IMR-90 (cell line): ENCODE measurements at regions not wholly inside any gene's neighbourhood (a gene's known extent, or its start where the extent isn't known, plus 50 kb on each side); places are given as distances from the start of the nearest gene placed in this dataset.

Source experiments
- ATAC-seq: fragments of 200-7000 bp; cut with Tn5 transposase; 2 replicates; pipeline ENCODE4 v1.9.1; 2020; ENCODE audit warnings: low read depth, mild to moderate bottlenecking, moderate library complexity
- BruUV-seq: library from RNA; stranded (reverse); fragments of 400-500 nt; replicated peaks from 2 replicates; lab custom pipeline; 2021; lab: Mats Ljungman, UMichigan
- CTCF ChIA-PET: fragments of 300-600 bp; formaldehyde crosslinking; extraction: SDS; loops from one replicate; lab custom pipeline; 2021; ENCODE audit warnings: antibody characterized with exemption; lab: Yijun Ruan, JAX
- POLR2A ChIA-PET: fragments of 300-600 bp; sonication (Branson Sonifier 250); formaldehyde crosslinking; loops from one replicate; lab custom pipeline; 2022; ENCODE audit warnings: antibody characterized with exemption; ENCODE audit not compliant: unreplicated experiment; lab: Charles Lee
- DNase-seq: peaks from one replicate; pipeline ENCODE4 v3.0.0; 2013
- H2AFZ ChIP-seq: replicated peaks from 2 replicates; pipeline ENCODE3; 2013; ENCODE audit warnings: low read length, mild to moderate bottlenecking; ENCODE audit not compliant: poor library complexity
- H2AK5ac ChIP-seq: 2 replicates; pipeline ENCODE4 v1.6.1; 2013; ENCODE audit warnings: low read depth, low read length, inconsistent platforms
- H2AK9ac ChIP-seq: replicated peaks from 2 replicates; pipeline ENCODE3; 2013; ENCODE audit warnings: mild to moderate bottlenecking, low read depth, low read length, moderate library complexity; ENCODE audit not compliant: poor library complexity
- H2BK120ac ChIP-seq: 2 replicates; pipeline ENCODE4 v1.6.1; 2013; ENCODE audit warnings: low read depth, low read length, inconsistent platforms
- H2BK15ac ChIP-seq: 3 replicates; pipeline ENCODE4 v1.6.1; 2013; ENCODE audit warnings: low read depth, low read length, inconsistent platforms
- H2BK20ac ChIP-seq: 2 replicates; pipeline ENCODE4 v1.6.1; 2013; ENCODE audit warnings: low read depth, mild to moderate bottlenecking, inconsistent platforms, low read length, moderate library complexity
- H2BK5ac ChIP-seq: 2 replicates; pipeline ENCODE4 v1.6.1; 2013; ENCODE audit warnings: mild to moderate bottlenecking, low read depth, low read length, inconsistent platforms; ENCODE audit not compliant: poor library complexity, severe bottlenecking
- H3K14ac ChIP-seq: replicated peaks from 2 replicates; pipeline ENCODE4 v1.6.1; 2013; ENCODE audit warnings: low read depth, low read length, inconsistent platforms
- H3K18ac ChIP-seq: 2 replicates; pipeline ENCODE4 v1.6.1; 2013; ENCODE audit warnings: low read depth, low read length, control low read depth
- H3K23ac ChIP-seq: 2 replicates; pipeline ENCODE4 v1.6.1; 2013; ENCODE audit warnings: low read depth, low read length, inconsistent platforms
- H3K27ac ChIP-seq: 2 replicates; pipeline ENCODE4 v1.5.1; 2013; ENCODE audit warnings: mild to moderate bottlenecking, control low read depth, low read length; ENCODE audit not compliant: insufficient read depth
- H3K27me3 ChIP-seq: 2 replicates; pipeline ENCODE4 v1.6.1; 2013; ENCODE audit warnings: low read length; ENCODE audit not compliant: control insufficient read depth, insufficient read depth
- H3K36me3 ChIP-seq: 2 replicates; pipeline ENCODE4 v1.6.1; 2013; ENCODE audit warnings: low read length, mixed read lengths; ENCODE audit not compliant: control insufficient read depth, insufficient read depth
- H3K4ac ChIP-seq: 2 replicates; pipeline ENCODE4 v1.6.1; 2013; ENCODE audit warnings: low read depth, low read length, inconsistent platforms
- H3K4me1 ChIP-seq: 2 replicates; pipeline ENCODE4 v1.6.1; 2013; ENCODE audit warnings: low read length, mixed read lengths; ENCODE audit not compliant: control insufficient read depth, insufficient read depth
- H3K4me2 ChIP-seq: 2 replicates; pipeline ENCODE4 v1.6.1; 2013; ENCODE audit warnings: low read depth, mild to moderate bottlenecking, control low read depth, low read length, moderate library complexity
- H3K4me3 ChIP-seq: 2 replicates; pipeline ENCODE4 v1.5.1; 2013; ENCODE audit warnings: low read depth, mild to moderate bottlenecking, control low read depth, low read length, moderate library complexity; ENCODE audit not compliant: insufficient read depth
- H3K56ac ChIP-seq: 2 replicates; pipeline ENCODE4 v1.6.1; 2013; ENCODE audit warnings: low read length, inconsistent platforms; ENCODE audit not compliant: insufficient read depth; ENCODE audit errors: extremely low read depth
- H3K79me1 ChIP-seq, 2 experiments: 2 replicates each; pipeline ENCODE4 v1.6.1; 2013; ENCODE audit warnings: low read length in 2 of 2, inconsistent platforms in 1 of 2, low read depth in 1 of 2
- H3K9ac ChIP-seq: 2 replicates; pipeline ENCODE4 v1.6.1; 2013; ENCODE audit warnings: low read depth, low read length, control low read depth
- H3K9me1 ChIP-seq: 2 replicates; pipeline ENCODE4 v1.6.1; 2013; ENCODE audit warnings: low read length, inconsistent platforms; ENCODE audit not compliant: insufficient read depth
- H3K9me3 ChIP-seq: 2 replicates; pipeline ENCODE4 v1.6.1; 2013; ENCODE audit warnings: low read length; ENCODE audit not compliant: control insufficient read depth, insufficient read depth
- H4K20me1 ChIP-seq: 2 replicates; pipeline ENCODE4 v1.6.1; 2013; ENCODE audit warnings: low read length, inconsistent platforms; ENCODE audit not compliant: insufficient read depth
- H4K5ac ChIP-seq: 2 replicates; pipeline ENCODE4 v1.6.1; 2013; ENCODE audit warnings: mild to moderate bottlenecking, low read depth, low read length, control low read depth
- H4K8ac ChIP-seq, 2 experiments: 2 replicates each; pipeline ENCODE4 v1.6.1; 2013; ENCODE audit warnings: low read depth in 2 of 2, low read length in 2 of 2, control low read depth in 1 of 2, inconsistent platforms in 1 of 2
- H4K91ac ChIP-seq: 2 replicates; pipeline ENCODE4 v1.6.1; 2013; ENCODE audit warnings: low read depth, low read length, inconsistent platforms; ENCODE audit not compliant: insufficient read depth
- BHLHE40 ChIP-seq: fragments of 150-350 bp; IDR thresholded peaks from 2 replicates; pipeline ENCODE4 v1.6.1; 2016; ENCODE audit warnings: mild to moderate bottlenecking, low read depth, low read length
- CEBPB ChIP-seq: IDR thresholded peaks from 2 replicates; pipeline ENCODE4 v1.6.1; 2012; ENCODE audit warnings: low read depth, low read length, improper control_type of control experiment
- CHD1 ChIP-seq: IDR thresholded peaks from 2 replicates; pipeline ENCODE4 v1.6.1; 2012; ENCODE audit warnings: low read depth, low read length, improper control_type of control experiment
- FOS ChIP-seq: fragments of 150-350 bp; IDR thresholded peaks from 2 replicates; pipeline ENCODE4 v1.6.1; 2016; ENCODE audit warnings: low read depth, low read length
- MAFK ChIP-seq: IDR thresholded peaks from 2 replicates; pipeline ENCODE4 v1.6.1; 2012; ENCODE audit warnings: low read depth, low read length, improper control_type of control experiment
- MAZ ChIP-seq: IDR thresholded peaks from 2 replicates; pipeline ENCODE4 v1.6.1; 2012; ENCODE audit warnings: low read depth, mild to moderate bottlenecking, low read length, improper control_type of control experiment, moderate library complexity, borderline replicate concordance
- MXI1 ChIP-seq: IDR thresholded peaks from 2 replicates; pipeline ENCODE4 v1.6.1; 2012; ENCODE audit warnings: low read depth, mild to moderate bottlenecking, low read length, moderate library complexity, borderline replicate concordance
- NFE2L2 ChIP-seq: fragments of 150-350 bp; IDR thresholded peaks from 2 replicates; pipeline ENCODE4 v1.6.1; 2016; ENCODE audit warnings: low read depth, mild to moderate bottlenecking, low read length
- POLR2A ChIP-seq: IDR thresholded peaks from 2 replicates; pipeline ENCODE4 v1.6.1; 2012; ENCODE audit warnings: mild to moderate bottlenecking, low read depth, low read length
- RAD21 ChIP-seq: IDR thresholded peaks from 2 replicates; pipeline ENCODE4 v1.6.1; 2012; ENCODE audit warnings: low read length, improper control_type of control experiment
- RCOR1 ChIP-seq: IDR thresholded peaks from 2 replicates; pipeline ENCODE4 v1.6.1; 2012; ENCODE audit warnings: mild to moderate bottlenecking, low read length, improper control_type of control experiment; ENCODE audit not compliant: insufficient replicate concordance
- RFX5 ChIP-seq: IDR thresholded peaks from 2 replicates; pipeline ENCODE4 v1.8.0; 2012; ENCODE audit warnings: low read depth, mild to moderate bottlenecking, low read length, moderate library complexity
- SMC3 ChIP-seq: fragments of 150-350 bp; IDR thresholded peaks from 2 replicates; pipeline ENCODE4 v1.6.1; 2016; ENCODE audit warnings: low read depth, mild to moderate bottlenecking, antibody characterized with exemption, low read length, moderate library complexity
- whole genome bisulfite sequencing, 2 experiments: methylation state at CpG; one replicate each; pipeline versions ENCODE4 v1.1.5 to v1.1.7; 2013; ENCODE audit warnings: missing lambda C conversion rate in 2 of 2; ENCODE audit not compliant: insufficient read length in 1 of 2; ENCODE audit errors: extremely low coverage in 2 of 2; 5-methylcytosine and 5-hydroxymethylcytosine counted together
- dilution Hi-C: fragments of 300-500 bp; cut with HindIII; formaldehyde crosslinking; loops from one replicate; pipeline ENCODE4 v1.14.3; 2018; ENCODE audit warnings: low sequenced_read_pairs; ENCODE audit not compliant: unreplicated experiment
- in situ Hi-C: fragments of 300-500 bp; cut with MboI; formaldehyde crosslinking; loops from 3 replicates; pipeline ENCODE4 v1.14.3; 2019; ENCODE audit warnings: low sequenced_read_pairs, inconsistent platforms, mixed read lengths
- intact Hi-C: fragments of 100-400 bp; cut with micrococcal nuclease; formaldehyde crosslinking; loops from 2 replicates; pipeline ENCODE4 v1.10.0; 2022
- TF ChIP-seq, protein P1 (sequence below): fragments of 150-350 bp; IDR thresholded peaks from 2 replicates; pipeline ENCODE4 v1.6.1; 2016; ENCODE audit warnings: low read depth, mild to moderate bottlenecking, low read length, moderate library complexity, borderline replicate concordance
- TF ChIP-seq, protein P2 (sequence below): conservative IDR thresholded peaks from 2 replicates; pipeline ENCODE4 v1.5.1; 2012; ENCODE audit warnings: mild to moderate bottlenecking, low read depth, low read length, improper control_type of control experiment
- TF ChIP-seq, protein P3 (sequence below): fragments of 150-350 bp; IDR thresholded peaks from 2 replicates; pipeline ENCODE4 v1.6.1; 2017; ENCODE audit warnings: mild to moderate bottlenecking, antibody characterized with exemption, low read length, low read depth

DNA sequence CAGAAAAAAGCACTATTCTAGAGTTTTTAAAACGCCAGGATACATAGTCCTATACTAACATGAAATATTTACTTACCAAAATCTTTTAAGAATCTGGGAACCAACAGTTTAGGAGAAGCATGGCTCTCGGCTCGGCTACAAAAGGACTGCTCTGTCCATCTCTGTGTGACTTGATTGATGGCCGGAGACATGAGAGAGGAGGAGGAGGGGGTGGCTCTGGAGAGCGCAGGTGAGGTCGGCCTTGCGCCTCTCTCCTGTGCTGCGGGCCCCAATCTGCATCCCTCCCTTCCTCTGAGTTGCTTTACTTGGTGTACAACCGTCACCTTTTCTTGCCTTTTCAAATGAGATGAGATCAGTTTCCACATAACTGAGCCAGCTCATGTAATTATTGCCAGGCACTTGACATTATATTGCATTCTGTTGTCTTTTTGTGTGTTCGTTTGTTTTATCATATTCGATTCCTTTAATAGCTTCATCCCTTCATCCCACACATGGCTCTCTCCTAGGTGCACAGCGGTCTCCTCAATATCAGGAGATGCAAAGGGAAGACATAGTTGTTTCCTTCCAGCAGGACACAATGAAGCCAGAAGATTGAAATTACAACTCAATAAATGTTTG, 87.8 kb upstream of the KLF6 start:
- H2BK5ac ChIP-seq: no peak overlapping the region
- H3K9ac ChIP-seq: no peak overlapping the region
- TF ChIP-seq, protein P1, sequence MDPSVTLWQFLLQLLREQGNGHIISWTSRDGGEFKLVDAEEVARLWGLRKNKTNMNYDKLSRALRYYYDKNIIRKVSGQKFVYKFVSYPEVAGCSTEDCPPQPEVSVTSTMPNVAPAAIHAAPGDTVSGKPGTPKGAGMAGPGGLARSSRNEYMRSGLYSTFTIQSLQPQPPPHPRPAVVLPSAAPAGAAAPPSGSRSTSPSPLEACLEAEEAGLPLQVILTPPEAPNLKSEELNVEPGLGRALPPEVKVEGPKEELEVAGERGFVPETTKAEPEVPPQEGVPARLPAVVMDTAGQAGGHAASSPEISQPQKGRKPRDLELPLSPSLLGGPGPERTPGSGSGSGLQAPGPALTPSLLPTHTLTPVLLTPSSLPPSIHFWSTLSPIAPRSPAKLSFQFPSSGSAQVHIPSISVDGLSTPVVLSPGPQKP: no peak
- no peak for TF ChIP-seq MAFK
- no peak for TF ChIP-seq POLR2A
- TF ChIP-seq BHLHE40: no peak
- no peak for TF ChIP-seq MXI1
- TF ChIP-seq RAD21: no peak
- TF ChIP-seq MAZ: no peak
- TF ChIP-seq RCOR1: no peak
- TF ChIP-seq NFE2L2: no peak
- TF ChIP-seq RFX5: no peak
- TF ChIP-seq, protein P2, sequence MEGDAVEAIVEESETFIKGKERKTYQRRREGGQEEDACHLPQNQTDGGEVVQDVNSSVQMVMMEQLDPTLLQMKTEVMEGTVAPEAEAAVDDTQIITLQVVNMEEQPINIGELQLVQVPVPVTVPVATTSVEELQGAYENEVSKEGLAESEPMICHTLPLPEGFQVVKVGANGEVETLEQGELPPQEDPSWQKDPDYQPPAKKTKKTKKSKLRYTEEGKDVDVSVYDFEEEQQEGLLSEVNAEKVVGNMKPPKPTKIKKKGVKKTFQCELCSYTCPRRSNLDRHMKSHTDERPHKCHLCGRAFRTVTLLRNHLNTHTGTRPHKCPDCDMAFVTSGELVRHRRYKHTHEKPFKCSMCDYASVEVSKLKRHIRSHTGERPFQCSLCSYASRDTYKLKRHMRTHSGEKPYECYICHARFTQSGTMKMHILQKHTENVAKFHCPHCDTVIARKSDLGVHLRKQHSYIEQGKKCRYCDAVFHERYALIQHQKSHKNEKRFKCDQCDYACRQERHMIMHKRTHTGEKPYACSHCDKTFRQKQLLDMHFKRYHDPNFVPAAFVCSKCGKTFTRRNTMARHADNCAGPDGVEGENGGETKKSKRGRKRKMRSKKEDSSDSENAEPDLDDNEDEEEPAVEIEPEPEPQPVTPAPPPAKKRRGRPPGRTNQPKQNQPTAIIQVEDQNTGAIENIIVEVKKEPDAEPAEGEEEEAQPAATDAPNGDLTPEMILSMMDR: no peak
- no peak for TF ChIP-seq SMC3
- no peak for TF ChIP-seq CEBPB
- no peak for TF ChIP-seq FOS
- TF ChIP-seq, protein P3, sequence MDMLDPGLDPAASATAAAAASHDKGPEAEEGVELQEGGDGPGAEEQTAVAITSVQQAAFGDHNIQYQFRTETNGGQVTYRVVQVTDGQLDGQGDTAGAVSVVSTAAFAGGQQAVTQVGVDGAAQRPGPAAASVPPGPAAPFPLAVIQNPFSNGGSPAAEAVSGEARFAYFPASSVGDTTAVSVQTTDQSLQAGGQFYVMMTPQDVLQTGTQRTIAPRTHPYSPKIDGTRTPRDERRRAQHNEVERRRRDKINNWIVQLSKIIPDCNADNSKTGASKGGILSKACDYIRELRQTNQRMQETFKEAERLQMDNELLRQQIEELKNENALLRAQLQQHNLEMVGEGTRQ: no peak
- TF ChIP-seq CHD1: no peak
- no peak overlapping the region for H2BK15ac ChIP-seq
- H3K27me3 ChIP-seq: no peaks in the 10 kb centered on the region
- H3K4me2 ChIP-seq: no peak overlapping the region
- no peak overlapping the region for H4K91ac ChIP-seq
- intact Hi-C loops (no loop called here), in situ Hi-C loops (no loop called here), dilution Hi-C loops (no loop called here)
- H3K27ac ChIP-seq: no peak overlapping the region
- ATAC-seq (no peak), DNase-seq (no peak)
- no peak overlapping the region for H2AFZ ChIP-seq
- H4K8ac ChIP-seq: no peak overlapping the region
- no peaks in the 10 kb centered on the region for H4K20me1 ChIP-seq
- WGBS, 2 experiments: no CpG with 5 or more reads among the region's 12 CpGs
- no peaks in the 10 kb centered on the region for H3K36me3 ChIP-seq
- H3K4ac ChIP-seq: no peak overlapping the region
- BruUV-seq: no TSS peak
- H2AK9ac ChIP-seq: no peak overlapping the region
- no peaks in the 10 kb centered on the region for H3K9me3 ChIP-seq
- no peak overlapping the region for H3K18ac ChIP-seq
- H3K79me1 ChIP-seq: no peaks in the 10 kb centered on the region
- no peak overlapping the region; the same call in 1 of the 2 replicates for H2AK5ac ChIP-seq
- no peak overlapping the region for H2BK120ac ChIP-seq
- ChIA-PET CTCF (no interaction called here), POLR2A (no interaction called here)
- H3K4me3 ChIP-seq: no peak overlapping the region
- no peak overlapping the region for H2BK20ac ChIP-seq
- H4K5ac ChIP-seq: no peak overlapping the region
- no peak overlapping the region for H3K56ac ChIP-seq
- H3K9me1 ChIP-seq: no peaks in the 10 kb centered on the region
- no peak overlapping the region for H3K14ac ChIP-seq
- no peak overlapping the region for H3K23ac ChIP-seq
- H3K4me1 ChIP-seq: no peaks in the 10 kb centered on the region
